ENCODE measurements at regions not wholly inside any gene's neighbourhood (a gene's known extent, or its start where the extent isn't known, plus 50 kb on each side); places are given as distances from the start of the nearest gene placed in this dataset.

GRCh38 chr15:95479308-95479707 lies 851.2 kb upstream of the NR2F2 start:
- Mint-ChIP-seq H3K27me3 (ENCODE audit: unreplicated experiment) (no peaks in the 10 kb centered on the region), H3K4me3 (ENCODE audit: unreplicated experiment) (no peak overlapping the region), H3K27ac (ENCODE audit: unreplicated experiment) (no peak overlapping the region), H3K4me1 (ENCODE audit: low read depth, unreplicated experiment) (peaks cover 6% of the 10 kb centered on the region), H3K9me3 (ENCODE audit: unreplicated experiment) (no peaks in the 10 kb centered on the region), H3K36me3 (ENCODE audit: unreplicated experiment) (no peaks in the 10 kb centered on the region)
- no peak for TF ChIP-seq CTCF (IDR thresholded peaks at IDR 0.05; ENCODE audit: partially characterized antibody, unreplicated experiment)
- no peak for DNase-seq

- Mint-ChIP-seq H3K36me3 (ENCODE audit: unreplicated experiment) (peaks cover 4% of the 10 kb centered on the region), H3K27me3 (ENCODE audit: unreplicated experiment) (no peaks in the 10 kb centered on the region)
- TF ChIP-seq CTCF (IDR thresholded peaks at IDR 0.05; ENCODE audit: partially characterized antibody, unreplicated experiment) = no peak
Measured at GRCh38 chr15:95485367-95485766, 845.1 kb upstream of the NR2F2 start.

GRCh38 chr15:95486224-95486623 lies 844.3 kb upstream of the NR2F2 start:
- DNase-seq = no peak
- Mint-ChIP-seq H3K4me1 (ENCODE audit: low read depth, unreplicated experiment) (no peaks in the 10 kb centered on the region), H3K36me3 (ENCODE audit: unreplicated experiment) (peaks cover 4% of the 10 kb centered on the region)

More at GRCh38 chr15:95485367-95485766, 845.1 kb upstream of the NR2F2 start:
- Mint-ChIP-seq H3K27ac (ENCODE audit: unreplicated experiment) (no peak overlapping the region), H3K4me3 (ENCODE audit: unreplicated experiment) (no peak overlapping the region), H3K9me3 (ENCODE audit: unreplicated experiment) (no peaks in the 10 kb centered on the region), H3K4me1 (ENCODE audit: low read depth, unreplicated experiment) (no peaks in the 10 kb centered on the region)
- DNase-seq = no peak

GRCh38 chr15:95489103-95489502 lies 841.4 kb upstream of the NR2F2 start:
- Mint-ChIP-seq H3K9me3 (ENCODE audit: unreplicated experiment) (no peaks in the 10 kb centered on the region), H3K27ac (ENCODE audit: unreplicated experiment) (no peak overlapping the region), H3K36me3 (ENCODE audit: unreplicated experiment) (peaks cover 4% of the 10 kb centered on the region), H3K27me3 (ENCODE audit: unreplicated experiment) (no peaks in the 10 kb centered on the region), H3K4me1 (ENCODE audit: low read depth, unreplicated experiment) (no peaks in the 10 kb centered on the region), H3K4me3 (ENCODE audit: unreplicated experiment) (no peak overlapping the region)
- no peak for TF ChIP-seq CTCF (IDR thresholded peaks at IDR 0.05; ENCODE audit: partially characterized antibody, unreplicated experiment)
- DNase-seq = no peak

More at GRCh38 chr15:95486224-95486623, 844.3 kb upstream of the NR2F2 start:
- Mint-ChIP-seq H3K27me3 (ENCODE audit: unreplicated experiment) (no peaks in the 10 kb centered on the region), H3K9me3 (ENCODE audit: unreplicated experiment) (no peaks in the 10 kb centered on the region), H3K27ac (ENCODE audit: unreplicated experiment) (no peak overlapping the region), H3K4me3 (ENCODE audit: unreplicated experiment) (no peak overlapping the region)
- TF ChIP-seq CTCF (IDR thresholded peaks at IDR 0.05; ENCODE audit: partially characterized antibody, unreplicated experiment) = no peak

- H3K4me3 Mint-ChIP-seq (ENCODE audit: unreplicated experiment) = no peak overlapping the region
- H3K4me1 Mint-ChIP-seq (ENCODE audit: low read depth, unreplicated experiment) = no peaks in the 10 kb centered on the region
- H3K36me3 Mint-ChIP-seq (ENCODE audit: unreplicated experiment) = no peaks in the 10 kb centered on the region
- H3K9me3 Mint-ChIP-seq (ENCODE audit: unreplicated experiment) = no peaks in the 10 kb centered on the region
- H3K27me3 Mint-ChIP-seq (ENCODE audit: unreplicated experiment) = no peaks in the 10 kb centered on the region
- no peak overlapping the region for H3K27ac Mint-ChIP-seq (ENCODE audit: unreplicated experiment)
- TF ChIP-seq CTCF (IDR thresholded peaks at IDR 0.05; ENCODE audit: partially characterized antibody, unreplicated experiment) = no peak
- DNase-seq = no peak
Measured at GRCh38 chr15:95492388-95493070, 838.0 kb upstream of the NR2F2 start.

Measured in glutamatergic neuron (in vitro differentiated cells).